22Rv1 (cell line): ENCODE measurements at regions not wholly inside any gene's neighbourhood (a gene's known extent, or its start where the extent isn't known, plus 50 kb on each side); places are given as distances from the start of the nearest gene placed in this dataset.

Experiments
- CTCF ChIP-seq: fragments of 450-650 bp; IDR thresholded peaks from 2 replicates; pipeline ENCODE4 v1.5.1; 2017; ENCODE audit warnings: mild to moderate bottlenecking
- ZFX ChIP-seq: fragments of 450-650 bp; IDR thresholded peaks from 2 replicates; pipeline ENCODE4 v1.6.1; 2017; ENCODE audit warnings: antibody characterized with exemption, borderline replicate concordance

DNA sequence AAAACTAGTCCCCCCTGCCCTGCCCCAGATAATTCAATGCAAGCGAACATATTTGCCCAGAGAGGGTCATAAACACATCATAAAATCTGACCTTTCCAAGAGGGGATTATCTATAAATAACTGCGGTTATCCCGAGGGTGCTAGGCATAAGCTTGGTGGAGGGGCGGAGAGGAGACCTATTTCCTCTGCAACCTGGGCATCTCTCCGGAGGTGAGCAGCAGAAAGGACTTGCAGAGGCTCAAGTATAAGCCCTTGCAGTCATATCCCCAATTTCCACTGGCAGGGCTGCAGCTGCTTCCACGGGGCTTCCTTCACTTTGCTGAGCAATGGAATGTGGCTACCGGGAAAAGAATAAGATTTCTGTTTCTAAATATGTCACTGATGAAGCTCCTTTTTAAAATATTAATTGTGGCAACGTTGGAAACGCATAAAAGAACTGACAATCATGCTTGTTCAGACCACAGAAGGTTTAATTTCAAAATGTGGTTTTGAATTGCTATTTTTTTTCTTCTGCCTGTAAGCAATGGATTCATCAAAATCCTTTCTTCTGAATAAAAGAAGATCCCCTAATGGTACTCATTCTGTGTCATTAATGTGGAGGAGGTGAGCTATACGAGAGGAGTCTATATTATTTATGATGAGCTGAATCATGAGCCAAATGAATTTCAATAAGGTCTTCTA, 268.9 kb upstream of the ATP2B1 start:
- TF ChIP-seq CTCF (no peak), ZFX (no peak)
